ENCODE measurements at regions not wholly inside any gene's neighbourhood (a gene's known extent, or its start where the extent isn't known, plus 50 kb on each side); places are given as distances from the start of the nearest gene placed in this dataset.

- no peak for ATAC-seq (replicated peaks)
- Mint-ChIP-seq H3K4me1 (ENCODE audit: low read depth in 2 of 2) (no peaks in the 10 kb centered on the region), H3K27me3 (no peaks in the 10 kb centered on the region), H3K36me3 (ENCODE audit: insufficient read depth) (no peaks in the 10 kb centered on the region), H3K27ac (no peak overlapping the region), H3K4me3 (no peak overlapping the region), H3K9me3 (peaks cover 0 to 4% of the 10 kb centered on the region in 2 donors)
- no peak for DNase-seq
Observed at GRCh38 chr13:47546391-47547225, 454.5 kb downstream of the SUCLA2 start.

GRCh38 chr13:47545201-47546024 is 455.7 kb downstream of the SUCLA2 start:
- no peaks in the 10 kb centered on the region for H3K36me3 Mint-ChIP-seq (ENCODE audit: insufficient read depth)
- H3K4me3 Mint-ChIP-seq = no peak overlapping the region
- no peaks in the 10 kb centered on the region for H3K27me3 Mint-ChIP-seq
- ATAC-seq (replicated peaks) (no peak), DNase-seq (no peak)
- H3K27ac Mint-ChIP-seq = no peak overlapping the region
- H3K9me3 Mint-ChIP-seq = peaks cover 0 to 3% of the 10 kb centered on the region in 2 donors
- H3K4me1 Mint-ChIP-seq (ENCODE audit: low read depth in 2 of 2) = no peaks in the 10 kb centered on the region

DNA sequence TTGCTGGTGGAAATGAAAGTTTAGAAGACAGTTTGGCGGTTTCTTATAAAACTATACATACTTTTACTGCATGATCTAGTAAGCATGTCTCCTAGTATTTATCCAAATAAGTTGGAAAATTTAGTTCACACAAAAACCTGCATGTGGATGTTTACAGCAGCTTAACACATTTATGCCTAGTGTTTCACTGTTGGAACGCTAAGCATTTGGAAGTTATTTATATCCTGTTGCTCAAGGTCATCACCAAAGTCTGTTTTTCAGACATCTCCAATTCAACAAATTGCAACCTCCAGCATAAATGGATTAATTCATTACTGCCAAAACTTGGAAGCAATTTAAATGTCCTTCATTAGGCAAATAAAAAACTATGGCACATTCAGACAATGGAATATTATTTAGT is 461.8 kb downstream of the SUCLA2 start:
- ATAC-seq (replicated peaks) = no peak
- no peak overlapping the region for H3K27ac Mint-ChIP-seq
- H3K9me3 Mint-ChIP-seq = peaks cover 0 to 4% of the 10 kb centered on the region in 2 donors
- H3K27me3 Mint-ChIP-seq = no peaks in the 10 kb centered on the region
- H3K4me1 Mint-ChIP-seq (ENCODE audit: low read depth in 2 of 2) = no peaks in the 10 kb centered on the region
- no peak for DNase-seq
- H3K4me3 Mint-ChIP-seq = no peak overlapping the region
- H3K36me3 Mint-ChIP-seq (ENCODE audit: insufficient read depth) = no peaks in the 10 kb centered on the region

GRCh38 chr13:47523771-47524170 is 477.3 kb downstream of the SUCLA2 start:
- H3K27me3 Mint-ChIP-seq = no peaks in the 10 kb centered on the region
- H3K9me3 Mint-ChIP-seq = peaks cover under 1 to 2% of the 10 kb centered on the region in 2 donors
- H3K4me1 Mint-ChIP-seq (ENCODE audit: low read depth in 2 of 2) = no peaks in the 10 kb centered on the region
- ATAC-seq (replicated peaks) = no peak
- peaks cover 2% of the 10 kb centered on the region for H3K36me3 Mint-ChIP-seq (ENCODE audit: insufficient read depth)
- H3K27ac Mint-ChIP-seq = no peak overlapping the region
- DNase-seq = no peak
- no peak overlapping the region for H3K4me3 Mint-ChIP-seq

- H3K27ac Mint-ChIP-seq = no peak overlapping the region
- H3K36me3 Mint-ChIP-seq (ENCODE audit: insufficient read depth) = peaks cover 2% of the 10 kb centered on the region
- H3K27me3 Mint-ChIP-seq = no peaks in the 10 kb centered on the region
- DNase-seq (no peak), ATAC-seq (replicated peaks) (no peak)
- H3K4me1 Mint-ChIP-seq (ENCODE audit: low read depth in 2 of 2) = no peaks in the 10 kb centered on the region
- peaks cover 0 to 2% of the 10 kb centered on the region in 2 donors for H3K9me3 Mint-ChIP-seq
- H3K4me3 Mint-ChIP-seq = no peak overlapping the region
Observed at GRCh38 chr13:47521890-47522487, 479.1 kb downstream of the SUCLA2 start.

GRCh38 chr13:47519626-47520025 is 481.4 kb downstream of the SUCLA2 start:
- H3K4me3 Mint-ChIP-seq = no peak overlapping the region
- H3K27me3 Mint-ChIP-seq = no peaks in the 10 kb centered on the region
- no peak for DNase-seq
- no peak for ATAC-seq (replicated peaks)
- no peaks in the 10 kb centered on the region for H3K9me3 Mint-ChIP-seq
- peaks cover 2% of the 10 kb centered on the region for H3K36me3 Mint-ChIP-seq (ENCODE audit: insufficient read depth)
- no peak overlapping the region for H3K27ac Mint-ChIP-seq
- no peaks in the 10 kb centered on the region for H3K4me1 Mint-ChIP-seq (ENCODE audit: low read depth in 2 of 2)

DNA sequence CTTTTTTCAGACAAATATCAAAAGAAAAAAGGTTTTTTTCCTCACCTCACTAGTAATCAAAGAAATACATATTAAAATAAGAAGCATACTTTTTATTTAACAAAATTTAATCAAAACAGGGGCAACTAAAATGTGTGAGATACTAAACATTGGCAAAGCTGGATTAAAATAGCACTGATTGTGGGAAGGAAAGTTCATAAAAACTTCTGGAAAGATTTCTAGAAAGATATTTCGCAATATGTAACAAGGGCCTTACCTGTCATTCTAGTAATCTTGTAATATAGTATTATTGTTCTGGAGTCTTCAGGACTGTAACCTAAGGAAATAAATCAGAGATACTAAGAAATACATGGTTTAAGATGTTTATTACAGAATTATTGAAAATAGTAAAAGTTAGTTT is 482.5 kb downstream of the SUCLA2 start:
- no peaks in the 10 kb centered on the region for H3K4me1 Mint-ChIP-seq (ENCODE audit: low read depth in 2 of 2)
- DNase-seq = no peak
- peaks cover 0 to 1% of the 10 kb centered on the region in 2 donors for H3K9me3 Mint-ChIP-seq
- no peaks in the 10 kb centered on the region for H3K27me3 Mint-ChIP-seq
- no peak overlapping the region for H3K4me3 Mint-ChIP-seq
- no peak overlapping the region for H3K27ac Mint-ChIP-seq
- no peak for ATAC-seq (replicated peaks)
- peaks cover 2% of the 10 kb centered on the region for H3K36me3 Mint-ChIP-seq (ENCODE audit: insufficient read depth)

GRCh38 chr13:47511647-47512046 is 489.4 kb downstream of the SUCLA2 start:
- Mint-ChIP-seq H3K9me3 (peaks cover 1 to 7% of the 10 kb centered on the region in 2 donors), H3K27ac (no peak overlapping the region), H3K4me1 (ENCODE audit: low read depth in 2 of 2) (no peaks in the 10 kb centered on the region), H3K36me3 (ENCODE audit: insufficient read depth) (no peaks in the 10 kb centered on the region), H3K27me3 (no peaks in the 10 kb centered on the region), H3K4me3 (no peak overlapping the region)
- ATAC-seq (replicated peaks) (no peak), DNase-seq (no peak)

DNA sequence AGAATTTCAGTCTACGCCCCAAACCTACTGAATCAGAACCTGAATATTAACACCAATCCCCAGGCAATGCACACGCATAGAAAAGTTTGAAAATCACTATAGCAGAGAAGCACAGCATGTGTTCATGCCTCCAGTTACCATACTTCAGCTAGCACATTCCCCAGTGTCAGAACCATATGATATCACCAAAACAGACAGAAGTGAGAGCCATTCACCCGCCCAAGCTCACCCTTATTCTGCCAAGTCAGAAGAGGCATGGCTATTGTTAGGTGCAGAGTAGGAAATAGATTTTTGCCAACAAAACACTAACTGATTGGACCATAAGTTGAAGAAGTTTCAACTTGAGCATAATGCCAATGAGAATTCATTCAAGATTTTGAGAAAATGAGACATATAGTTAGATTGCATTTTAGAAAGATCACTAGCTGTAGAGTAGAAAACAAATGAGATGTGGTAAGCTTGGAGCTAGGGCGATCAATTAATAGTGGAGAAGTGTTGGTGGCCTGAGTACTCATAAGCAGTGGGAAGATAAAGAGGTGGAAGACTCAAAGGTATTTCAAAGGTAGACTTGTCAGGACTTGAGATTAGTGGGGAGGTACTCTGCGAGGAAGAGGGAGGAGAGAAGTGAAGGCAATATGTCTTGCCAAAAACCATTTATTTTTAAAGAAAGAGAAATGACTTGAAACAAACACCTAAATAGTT is 492.4 kb downstream of the SUCLA2 start:
- no peaks in the 10 kb centered on the region for H3K27me3 Mint-ChIP-seq
- H3K4me3 Mint-ChIP-seq = no peak overlapping the region
- no peak overlapping the region for H3K27ac Mint-ChIP-seq
- ATAC-seq (replicated peaks) = no peak
- no peak for DNase-seq
- no peaks in the 10 kb centered on the region for H3K36me3 Mint-ChIP-seq (ENCODE audit: insufficient read depth)
- no peaks in the 10 kb centered on the region for H3K4me1 Mint-ChIP-seq (ENCODE audit: low read depth in 2 of 2)
- peaks cover 0 to 7% of the 10 kb centered on the region in 2 donors for H3K9me3 Mint-ChIP-seq

DNA sequence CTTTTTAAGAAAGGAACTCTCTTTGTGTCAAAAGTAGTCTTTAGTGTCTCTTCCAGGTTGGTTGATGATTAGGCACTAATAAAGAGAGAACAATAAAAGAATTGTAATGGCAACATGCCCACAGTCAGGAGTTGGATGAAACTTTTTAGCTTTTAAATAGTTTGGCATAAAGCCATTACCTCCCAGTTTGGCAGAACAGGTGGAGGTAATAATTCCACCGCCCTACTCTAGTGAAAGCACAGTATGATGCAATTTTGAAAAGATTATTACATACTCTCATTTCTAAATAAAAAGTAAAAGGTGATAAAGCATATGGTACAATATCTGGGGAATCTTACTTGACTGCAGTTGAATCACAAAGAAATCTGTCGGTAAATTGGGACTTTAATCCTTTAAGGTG is 497.6 kb downstream of the SUCLA2 start:
- H3K9me3 Mint-ChIP-seq = peaks cover 0 to 3% of the 10 kb centered on the region in 2 donors
- no peak overlapping the region for H3K4me3 Mint-ChIP-seq
- no peak for DNase-seq
- no peaks in the 10 kb centered on the region for H3K27me3 Mint-ChIP-seq
- no peak overlapping the region for H3K27ac Mint-ChIP-seq
- ATAC-seq (replicated peaks) = no peak
- no peaks in the 10 kb centered on the region for H3K36me3 Mint-ChIP-seq (ENCODE audit: insufficient read depth)
- H3K4me1 Mint-ChIP-seq (ENCODE audit: low read depth in 2 of 2) = no peaks in the 10 kb centered on the region

- DNase-seq (no peak), ATAC-seq (replicated peaks) (no peak)
- no peak overlapping the region for H3K27ac Mint-ChIP-seq
- H3K36me3 Mint-ChIP-seq (ENCODE audit: insufficient read depth) = no peaks in the 10 kb centered on the region
- no peak overlapping the region for H3K4me3 Mint-ChIP-seq
- H3K9me3 Mint-ChIP-seq = peaks cover 6 to 7% of the 10 kb centered on the region in 2 donors
- H3K27me3 Mint-ChIP-seq = no peaks in the 10 kb centered on the region
- no peaks in the 10 kb centered on the region for H3K4me1 Mint-ChIP-seq (ENCODE audit: low read depth in 2 of 2)
Observed at GRCh38 chr13:47502166-47502565, 498.9 kb downstream of the SUCLA2 start.

DNA sequence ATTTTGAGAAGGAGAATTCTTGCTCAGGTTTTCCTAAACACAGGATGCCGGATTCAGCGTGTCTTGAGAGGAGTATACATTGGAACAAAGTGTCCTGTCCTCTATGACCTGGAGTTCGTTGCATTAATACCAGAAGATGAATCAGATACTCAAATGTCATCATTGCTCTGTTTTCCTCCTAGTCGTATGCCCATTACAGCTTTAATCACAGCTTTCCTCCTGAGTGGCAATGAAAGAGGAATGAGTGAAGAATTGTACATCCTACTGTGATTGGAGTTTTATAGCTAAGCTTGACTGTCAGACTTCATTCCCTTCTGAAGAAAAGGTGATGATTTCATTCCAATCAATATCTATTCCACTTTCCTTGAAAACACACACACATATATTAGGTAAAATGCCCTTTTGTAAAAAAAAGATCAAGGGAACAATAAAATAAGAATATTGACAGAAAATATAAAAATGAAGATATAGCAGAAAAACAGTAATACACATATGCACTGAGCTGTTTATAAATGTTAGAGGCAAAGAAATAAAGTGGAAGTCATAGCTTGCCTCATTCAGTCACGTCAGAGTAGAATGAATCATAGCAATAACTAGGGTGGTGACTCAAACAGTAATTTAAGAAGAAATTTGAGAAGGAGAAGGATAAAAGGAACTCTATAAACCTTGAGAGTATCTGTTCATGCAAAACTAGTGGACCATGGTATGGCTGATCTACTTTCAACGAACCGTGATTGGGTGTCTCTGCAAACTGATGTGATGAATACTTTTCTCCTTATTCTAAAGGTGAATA is 501.5 kb downstream of the SUCLA2 start:
- peaks cover 10 to 16% of the 10 kb centered on the region in 2 donors for H3K9me3 Mint-ChIP-seq
- no peak overlapping the region for H3K4me3 Mint-ChIP-seq
- ATAC-seq (replicated peaks) (no peak), DNase-seq (no peak)
- no peaks in the 10 kb centered on the region for H3K27me3 Mint-ChIP-seq
- H3K36me3 Mint-ChIP-seq (ENCODE audit: insufficient read depth) = no peaks in the 10 kb centered on the region
- no peaks in the 10 kb centered on the region for H3K4me1 Mint-ChIP-seq (ENCODE audit: low read depth in 2 of 2)
- H3K27ac Mint-ChIP-seq = no peak overlapping the region
